KMS-11 (cell line): ENCODE measurements at regions not wholly inside any gene's neighbourhood (a gene's known extent, or its start where the extent isn't known, plus 50 kb on each side); places are given as distances from the start of the nearest gene placed in this dataset.
"Not testable (repeated sequence)": the region's sequence is repeated elsewhere in the genome, so short reads cannot be mapped to it uniquely, and the experiment has no call there.

ENCODE experiments used
- H2AFZ ChIP-seq: fragments of 200-600 bp; sonication (generic); 2 replicates; pipeline ENCODE4 v1.6.1; 2016; ENCODE audit warnings: antibody characterized with exemption, mixed run types, low read depth
- H3K27ac ChIP-seq: fragments of 200-600 bp; sonication (generic); 2 replicates; pipeline ENCODE4 v1.6.1; 2016; ENCODE audit warnings: mild to moderate bottlenecking, mixed run types
- H3K27me3 ChIP-seq: fragments of 200-600 bp; sonication (generic); 2 replicates; pipeline ENCODE4 v1.6.1; 2017; ENCODE audit warnings: mild to moderate bottlenecking, low read depth, mixed run types, moderate library complexity; ENCODE audit not compliant: insufficient read depth
- H3K36me3 ChIP-seq: fragments of 200-600 bp; sonication (generic); 2 replicates; pipeline ENCODE4 v1.6.1; 2017; ENCODE audit warnings: mild to moderate bottlenecking, mixed run types; ENCODE audit not compliant: insufficient read depth
- H3K4me1 ChIP-seq: fragments of 200-600 bp; sonication (generic); 2 replicates; pipeline ENCODE4 v1.6.1; 2016; ENCODE audit warnings: mild to moderate bottlenecking, low read depth, mixed run types; ENCODE audit not compliant: poor library complexity, severe bottlenecking
- H3K4me2 ChIP-seq: fragments of 200-600 bp; sonication (generic); 2 replicates; pipeline ENCODE4 v1.7.0; 2016; ENCODE audit warnings: mild to moderate bottlenecking, mixed run types
- H3K4me3 ChIP-seq: fragments of 200-600 bp; sonication (generic); IDR thresholded peaks from 2 replicates; pipeline ENCODE4 v1.6.1; 2017; ENCODE audit warnings: low read depth, low read length, mixed read lengths; ENCODE audit not compliant: insufficient read depth
- H3K79me2 ChIP-seq: fragments of 200-600 bp; sonication (generic); 2 replicates; pipeline ENCODE4 v1.6.1; 2016; ENCODE audit warnings: low read depth, mixed run types; ENCODE audit not compliant: insufficient read depth
- H3K9ac ChIP-seq: fragments of 200-600 bp; sonication (generic); 2 replicates; pipeline ENCODE4 v1.6.1; 2016; ENCODE audit warnings: mild to moderate bottlenecking, mixed run types
- H4K20me1 ChIP-seq: fragments of 200-600 bp; sonication (generic); 2 replicates; pipeline ENCODE4 v1.6.1; 2016; ENCODE audit warnings: mild to moderate bottlenecking, mixed run types; ENCODE audit not compliant: insufficient read depth
- CTCF ChIP-seq: fragments of 200-600 bp; sonication (generic); conservative IDR thresholded peaks from 2 replicates; pipeline ENCODE4 v1.6.1; 2017; ENCODE audit warnings: low read depth, mild to moderate bottlenecking, antibody characterized with exemption, low read length, moderate library complexity, mixed read lengths

- H3K79me2 ChIP-seq = no peaks in the 10 kb centered on the region
- H3K4me3 ChIP-seq = no peak overlapping the region
Observed at GRCh38 chr4:66157594-66157993, 487.3 kb upstream of the EPHA5 start.

GRCh38 chr4:66130042-66130441 is 459.8 kb upstream of the EPHA5 start:
- no peaks in the 10 kb centered on the region for H4K20me1 ChIP-seq
- H2AFZ ChIP-seq = no peak overlapping the region
- no peak for TF ChIP-seq CTCF
- H3K27ac ChIP-seq = no peak overlapping the region
- H3K9ac ChIP-seq = no peak overlapping the region
- H3K36me3 ChIP-seq = no peaks in the 10 kb centered on the region
- H3K79me2 ChIP-seq = no peaks in the 10 kb centered on the region
- H3K4me2 ChIP-seq = no peak overlapping the region
- no peak overlapping the region for H3K4me3 ChIP-seq
- H3K27me3 ChIP-seq = no peaks in the 10 kb centered on the region
- no peaks in the 10 kb centered on the region for H3K4me1 ChIP-seq

More at GRCh38 chr4:66157594-66157993, 487.3 kb upstream of the EPHA5 start:
- H3K27ac ChIP-seq = no peak overlapping the region
- no peak overlapping the region for H2AFZ ChIP-seq
- no peaks in the 10 kb centered on the region for H3K36me3 ChIP-seq
- H4K20me1 ChIP-seq = no peaks in the 10 kb centered on the region
- no peak for TF ChIP-seq CTCF
- no peaks in the 10 kb centered on the region for H3K4me1 ChIP-seq
- H3K27me3 ChIP-seq = no peaks in the 10 kb centered on the region
- no peak overlapping the region for H3K4me2 ChIP-seq
- H3K9ac ChIP-seq = no peak overlapping the region

GRCh38 chr4:66123831-66124413 is 453.6 kb upstream of the EPHA5 start:
- Histone ChIP-seq H3K9ac (no peak overlapping the region), H3K27me3 (no peaks in the 10 kb centered on the region), H3K4me3 (no peak overlapping the region), H4K20me1 (no peaks in the 10 kb centered on the region), H3K79me2 (no peaks in the 10 kb centered on the region), H2AFZ (no peak overlapping the region), H3K36me3 (no peaks in the 10 kb centered on the region), H3K4me2 (no peak overlapping the region), H3K4me1 (no peaks in the 10 kb centered on the region), H3K27ac (no peak overlapping the region)
- TF ChIP-seq CTCF = no peak

- H3K9ac ChIP-seq = no peak overlapping the region
- no peak overlapping the region for H2AFZ ChIP-seq
- no peaks in the 10 kb centered on the region for H4K20me1 ChIP-seq
- TF ChIP-seq CTCF = no peak
- H3K27ac ChIP-seq = no peak overlapping the region
- no peaks in the 10 kb centered on the region for H3K27me3 ChIP-seq
- H3K4me1 ChIP-seq = no peaks in the 10 kb centered on the region
- H3K79me2 ChIP-seq = no peaks in the 10 kb centered on the region
- no peak overlapping the region for H3K4me3 ChIP-seq
- H3K36me3 ChIP-seq = no peaks in the 10 kb centered on the region
- H3K4me2 ChIP-seq = no peak overlapping the region
Observed at GRCh38 chr4:66123190-66123589, 452.9 kb upstream of the EPHA5 start.

GRCh38 chr4:66115231-66115630 is 444.9 kb upstream of the EPHA5 start:
- not testable (repeated sequence) for H3K4me2 ChIP-seq, H3K27ac ChIP-seq, H3K27me3 ChIP-seq, H3K79me2 ChIP-seq, H2AFZ ChIP-seq, H4K20me1 ChIP-seq, H3K4me1 ChIP-seq, H3K36me3 ChIP-seq, H3K4me3 ChIP-seq, H3K9ac ChIP-seq
